HG03039 (cell line): ENCODE measurements at regions not wholly inside any gene's neighbourhood (a gene's known extent, or its start where the extent isn't known, plus 50 kb on each side); places are given as distances from the start of the nearest gene placed in this dataset.

ENCODE experiments used
- ATAC-seq: cut with Tn5 transposase; IDR thresholded peaks from one replicate; pipeline ENCODE4 v1.9.1; 2021; ENCODE audit warnings: mild to moderate bottlenecking, moderate library complexity; ENCODE audit not compliant: unreplicated experiment

DNA sequence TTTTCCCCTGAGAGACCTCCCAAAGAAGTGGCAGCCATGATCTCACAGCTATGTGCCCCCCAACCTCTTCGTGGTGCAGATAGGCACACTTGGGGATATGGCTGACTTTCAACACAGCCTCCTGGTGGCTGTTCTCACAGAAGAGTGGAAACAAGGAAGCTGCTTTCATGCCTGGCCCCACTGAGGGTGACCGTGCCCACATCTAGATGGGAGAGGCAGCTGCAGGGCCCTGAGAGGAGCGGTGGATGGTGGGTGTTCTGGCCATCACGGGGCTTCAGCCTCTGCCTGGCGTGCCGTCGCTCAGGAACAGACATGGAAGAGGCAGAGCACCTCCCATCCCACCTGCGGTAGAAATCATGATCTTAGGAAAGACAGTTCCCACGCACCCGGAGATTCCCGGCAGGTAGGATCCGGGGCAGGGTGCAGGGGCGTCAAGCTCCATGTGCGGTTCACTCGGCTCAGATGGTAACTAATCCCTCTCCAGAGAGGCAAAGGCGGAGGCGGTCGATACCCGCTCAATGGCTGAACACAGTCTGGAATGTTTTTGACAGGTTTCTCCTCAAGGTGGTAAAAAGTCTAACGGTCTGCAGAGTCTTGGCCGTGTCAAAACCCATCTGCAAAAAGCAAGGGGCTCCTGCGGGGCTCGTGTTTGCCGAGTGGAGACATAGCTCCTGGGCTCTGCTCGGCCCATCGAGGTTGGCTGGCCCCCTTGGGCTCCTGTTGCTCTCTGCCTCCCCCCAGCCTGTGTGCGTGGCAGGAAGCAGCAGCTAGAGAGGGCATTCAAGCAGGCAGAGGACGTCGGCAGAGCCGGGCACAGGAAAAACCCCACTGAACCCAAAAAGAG is 225.2 kb upstream of the RTL1 start:
- ATAC-seq = no peak

GRCh38 chr14:101129521-101130167 is 226.1 kb upstream of the RTL1 start:
- no peak for ATAC-seq

DNA sequence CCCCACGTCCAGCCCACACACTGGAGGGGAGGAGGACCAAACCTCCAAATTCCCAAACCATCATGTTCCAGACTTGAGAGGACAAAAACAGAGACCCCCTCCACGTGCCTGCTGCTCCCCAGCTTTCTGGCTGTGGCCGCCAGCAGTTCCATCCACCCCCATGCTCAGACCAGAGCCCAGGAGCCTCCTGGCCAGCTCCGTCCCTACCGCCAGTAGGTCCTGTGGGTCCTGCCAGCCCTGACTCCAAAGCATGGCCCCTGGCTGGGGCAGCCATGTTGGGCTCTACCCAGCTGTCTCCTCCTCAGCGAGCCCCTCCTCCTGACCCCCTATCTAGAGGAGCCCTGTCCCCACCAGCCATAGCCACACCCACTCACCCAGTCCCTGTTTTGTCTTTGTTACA is 227.3 kb upstream of the RTL1 start:
- no peak for ATAC-seq

DNA sequence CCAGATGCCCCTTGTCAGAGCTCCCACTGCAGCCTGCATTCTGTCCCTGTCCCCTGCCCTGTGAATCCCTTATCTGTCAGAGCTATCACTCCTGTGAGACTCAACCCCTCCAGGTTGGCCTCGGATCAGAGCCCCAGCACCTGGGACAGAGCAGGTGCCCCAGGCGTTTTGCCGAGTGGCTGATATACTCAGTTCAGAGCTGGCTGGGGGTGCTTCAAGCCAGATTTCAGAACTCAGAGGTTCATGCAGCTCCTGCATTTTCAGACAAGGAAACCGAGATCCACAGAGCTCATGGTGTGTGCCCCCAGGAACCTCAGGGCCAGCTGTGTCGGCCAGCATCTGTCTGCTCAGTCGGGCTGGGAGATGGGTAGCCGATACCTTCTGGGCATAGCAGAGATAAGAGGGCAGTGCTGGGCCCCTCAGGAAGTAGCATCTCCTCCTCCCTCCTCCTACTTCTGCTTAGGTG is 228.0 kb upstream of the RTL1 start:
- no peak for ATAC-seq

DNA sequence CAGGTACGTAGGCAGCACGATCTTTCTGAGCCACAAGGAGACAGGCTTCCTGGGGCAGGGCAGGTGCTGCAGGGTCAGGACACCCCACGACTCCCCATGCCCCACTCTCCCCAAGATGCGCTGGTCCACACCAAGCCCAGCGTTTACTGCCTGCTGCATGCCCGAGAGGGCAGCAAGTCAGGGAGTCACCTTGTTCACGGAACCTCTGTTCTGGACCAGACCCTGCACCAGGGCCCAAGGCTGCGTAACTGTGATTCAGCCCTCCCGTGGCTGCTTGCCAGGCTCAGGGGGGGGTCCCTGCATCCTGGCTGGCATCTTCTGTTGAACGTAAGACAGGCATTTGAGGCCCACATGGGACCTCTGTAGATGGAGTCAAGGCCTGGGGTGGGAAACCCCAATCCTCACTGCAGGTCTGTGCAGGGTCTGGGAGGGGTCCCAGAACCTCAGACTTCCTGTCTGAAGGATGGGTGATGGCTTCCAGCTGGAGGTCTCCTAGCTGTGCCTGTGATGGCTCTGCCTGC is 228.6 kb upstream of the RTL1 start:
- no peak for ATAC-seq

- no peak for ATAC-seq
Observed at GRCh38 chr14:101132588-101132987, 229.1 kb upstream of the RTL1 start.

GRCh38 chr14:101133068-101133467 is 229.5 kb upstream of the RTL1 start:
- no peak for ATAC-seq

GRCh38 chr14:101134161-101134631 is 230.7 kb upstream of the RTL1 start:
- ATAC-seq = no peak

DNA sequence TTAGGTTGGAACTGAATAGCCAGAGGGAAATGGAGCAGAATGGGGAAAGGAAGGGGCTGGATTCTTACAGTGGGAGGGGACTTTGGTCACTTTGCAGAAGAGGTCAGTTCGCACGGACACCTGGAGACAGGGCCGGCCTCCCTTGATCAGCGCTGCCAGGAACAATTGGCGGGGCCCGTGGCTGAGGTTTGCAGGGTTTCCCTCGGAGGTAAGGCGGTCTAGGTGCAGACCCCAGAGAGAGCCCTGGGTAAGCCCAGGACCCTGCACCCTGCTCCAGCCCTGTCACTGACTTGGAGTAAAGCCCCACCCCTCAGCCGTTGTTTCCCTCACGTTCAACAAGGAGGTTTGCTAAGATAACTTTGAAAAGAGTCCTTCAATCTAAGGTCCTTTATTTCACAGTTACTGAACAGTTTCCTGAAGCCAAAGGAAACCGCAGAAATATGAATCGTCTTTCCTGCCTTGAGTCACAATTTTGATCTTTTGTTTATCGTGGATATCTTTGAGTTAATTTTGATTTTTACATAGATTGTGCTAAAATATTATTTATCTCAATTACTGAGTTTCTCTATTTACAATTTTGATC is 231.4 kb upstream of the RTL1 start:
- ATAC-seq = no peak

DNA sequence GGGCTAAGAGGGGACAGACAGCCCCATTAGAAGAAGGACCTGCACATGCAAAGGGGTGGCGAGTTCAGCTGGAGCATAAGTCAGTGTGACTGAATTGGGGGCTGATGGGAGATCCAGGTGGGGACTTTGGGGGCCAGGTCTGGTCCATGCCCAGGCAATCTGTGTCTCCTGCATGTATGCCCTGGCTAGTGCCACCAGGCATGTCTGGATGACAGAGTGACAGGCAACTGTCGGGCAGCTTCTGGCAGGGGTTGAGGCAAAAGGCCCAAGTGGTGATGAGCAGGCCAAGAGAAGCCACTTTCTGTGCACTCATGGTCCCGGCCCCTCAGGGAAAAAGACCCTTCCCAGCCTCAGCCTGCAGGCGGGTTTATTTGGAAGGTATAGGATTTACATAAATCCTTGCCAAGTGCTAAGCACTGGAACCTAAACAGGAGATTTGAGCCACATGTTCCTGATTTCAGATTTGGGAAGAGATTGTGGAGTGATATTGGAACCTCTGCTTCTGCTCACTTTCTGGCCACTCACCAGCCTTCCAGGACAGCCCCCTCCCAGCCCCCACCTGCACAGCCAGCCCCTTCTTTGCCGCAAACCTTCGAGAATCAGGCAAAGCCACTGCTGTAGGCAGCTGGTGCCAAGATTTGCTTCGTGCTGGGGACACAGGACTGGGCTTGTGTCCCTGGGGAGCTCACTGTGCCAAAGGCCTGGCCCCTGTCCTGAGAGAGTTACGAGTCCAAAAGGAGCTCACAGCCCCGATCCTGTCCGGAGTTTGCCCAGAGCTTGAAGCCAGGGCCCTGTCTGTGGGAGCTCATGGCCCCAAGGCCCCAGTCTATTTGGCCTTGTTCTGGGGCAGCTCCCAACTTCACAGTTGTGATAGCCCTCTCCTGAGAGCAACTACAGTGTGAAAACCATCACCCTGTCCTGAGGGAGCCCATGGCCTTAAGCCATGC is 232.5 kb upstream of the RTL1 start:
- ATAC-seq = no peak

- no peak for ATAC-seq
Observed at GRCh38 chr14:101137234-101137633, 233.7 kb upstream of the RTL1 start.

GRCh38 chr14:101147848-101148247 is 244.3 kb upstream of the RTL1 start:
- ATAC-seq = no peak

DNA sequence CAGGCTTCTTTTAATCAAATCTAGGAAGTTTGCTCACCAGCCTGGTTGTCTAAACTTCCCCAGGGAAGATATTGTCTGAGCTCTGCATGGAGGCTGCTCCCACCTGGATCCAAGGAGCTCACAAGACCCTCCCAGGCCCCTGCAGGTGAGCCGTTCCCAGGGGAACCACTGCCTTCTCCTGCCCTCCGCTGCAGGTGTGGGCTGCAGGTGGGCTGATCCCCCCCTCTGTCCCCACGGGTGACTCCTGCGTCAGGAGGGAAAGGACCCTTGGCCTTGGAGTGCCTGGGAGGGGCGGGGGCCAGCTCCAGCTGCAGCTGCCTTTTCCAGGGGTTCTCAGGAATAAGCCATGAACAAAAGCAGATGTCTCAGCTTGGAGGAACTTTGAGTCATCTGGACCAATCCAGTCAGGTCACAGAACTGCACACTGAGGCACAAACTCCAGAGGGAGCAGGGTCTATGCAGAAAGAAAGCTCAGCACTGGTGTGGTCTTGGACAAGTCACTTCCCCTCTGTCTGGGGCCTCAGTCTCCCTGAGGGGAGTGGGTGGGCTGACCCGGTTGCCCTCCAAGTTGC is 246.6 kb upstream of the RTL1 start:
- ATAC-seq = no peak

DNA sequence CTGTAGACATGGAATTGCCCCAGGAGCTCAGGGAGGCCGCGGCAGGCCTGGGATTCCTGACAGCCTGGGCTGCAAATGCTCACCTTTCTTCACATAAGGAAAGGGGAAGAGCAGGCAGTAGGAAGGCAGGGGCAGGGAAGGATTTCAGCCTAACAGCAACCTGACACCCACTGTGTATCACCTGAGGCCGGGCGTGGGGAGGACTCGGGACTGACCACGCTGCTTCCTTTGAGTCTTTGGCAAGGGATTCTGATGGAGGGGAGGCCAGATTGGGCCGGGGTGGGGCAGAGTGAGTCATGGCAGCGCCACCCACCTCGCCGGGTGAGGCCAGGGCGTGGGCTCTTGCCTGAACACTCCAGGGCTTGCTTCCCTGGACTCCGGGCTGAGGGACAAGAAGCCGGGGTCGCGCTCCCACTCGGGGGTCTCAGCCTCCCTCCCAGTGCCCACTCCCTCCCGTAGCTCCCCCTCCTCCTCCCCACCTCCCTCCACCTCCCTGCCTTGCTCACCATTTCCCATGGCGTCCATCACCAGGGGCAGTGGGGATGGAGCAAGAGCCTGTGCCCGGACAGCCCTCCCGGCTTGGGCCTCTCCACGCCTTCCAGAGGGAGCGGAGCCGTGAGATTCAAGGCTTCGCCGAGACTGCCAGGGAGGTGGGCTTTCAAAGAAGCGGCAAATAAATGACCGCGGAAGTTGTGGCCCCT is 247.9 kb upstream of the RTL1 start:
- no peak for ATAC-seq

DNA sequence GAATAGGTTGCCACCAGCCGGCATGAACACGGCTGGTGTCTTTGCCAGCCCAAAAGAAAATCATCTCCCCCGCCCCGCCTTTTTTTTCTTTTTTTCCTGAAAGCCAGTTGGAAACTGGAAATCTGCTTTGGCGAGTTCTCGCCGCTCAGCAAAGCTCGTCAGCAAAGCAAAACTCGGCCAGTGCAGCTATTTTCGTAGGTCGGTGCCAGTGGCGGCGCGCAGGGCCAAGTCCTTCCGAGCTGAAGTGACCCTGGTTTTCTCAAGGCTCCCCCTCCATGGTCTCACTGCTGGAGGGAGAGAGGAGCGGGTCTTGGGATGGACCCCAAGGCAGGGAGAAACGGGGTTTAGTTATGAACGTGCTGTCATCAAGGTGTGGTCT is 248.4 kb upstream of the RTL1 start:
- ATAC-seq = no peak

GRCh38 chr14:101152855-101153254 is 249.3 kb upstream of the RTL1 start:
- no peak for ATAC-seq

DNA sequence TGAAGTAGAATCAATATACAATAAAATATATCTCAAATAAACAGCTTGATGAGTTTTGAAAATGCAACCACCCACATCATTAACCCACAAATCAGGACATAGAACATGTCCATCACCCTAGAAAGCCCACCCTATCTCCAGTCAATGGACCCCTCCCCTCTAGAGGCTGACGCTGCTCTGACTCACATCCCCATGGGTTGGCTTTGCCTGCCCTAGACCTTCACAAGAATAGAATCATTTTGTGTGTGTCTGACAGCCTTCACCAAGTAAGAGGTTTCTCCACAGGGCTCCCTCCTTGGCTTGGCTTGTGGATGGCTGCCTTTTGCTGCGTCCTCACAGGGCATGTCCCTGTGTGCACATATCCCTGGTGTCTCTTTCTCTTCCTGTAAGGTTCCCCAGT is 250.2 kb upstream of the RTL1 start:
- no peak for ATAC-seq

DNA sequence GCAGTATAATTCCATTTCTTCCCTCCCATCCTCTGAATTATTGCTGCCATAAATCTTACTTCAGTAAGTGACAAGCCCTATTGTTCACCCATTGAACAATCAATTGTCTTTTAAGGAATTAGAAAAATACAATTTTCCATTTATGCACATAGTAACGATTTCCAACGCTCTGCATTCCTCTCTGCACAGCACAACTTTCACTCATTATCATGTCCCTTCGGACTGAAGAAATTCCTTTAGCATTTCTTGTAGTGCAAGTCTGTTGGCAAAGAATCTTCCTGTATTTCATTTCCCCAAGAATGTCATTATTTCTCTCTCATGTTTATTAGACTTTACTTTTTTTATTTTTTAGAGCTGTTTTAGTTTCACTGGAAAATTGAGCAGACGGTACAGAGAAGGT is 252.1 kb upstream of the RTL1 start:
- ATAC-seq = no peak

DNA sequence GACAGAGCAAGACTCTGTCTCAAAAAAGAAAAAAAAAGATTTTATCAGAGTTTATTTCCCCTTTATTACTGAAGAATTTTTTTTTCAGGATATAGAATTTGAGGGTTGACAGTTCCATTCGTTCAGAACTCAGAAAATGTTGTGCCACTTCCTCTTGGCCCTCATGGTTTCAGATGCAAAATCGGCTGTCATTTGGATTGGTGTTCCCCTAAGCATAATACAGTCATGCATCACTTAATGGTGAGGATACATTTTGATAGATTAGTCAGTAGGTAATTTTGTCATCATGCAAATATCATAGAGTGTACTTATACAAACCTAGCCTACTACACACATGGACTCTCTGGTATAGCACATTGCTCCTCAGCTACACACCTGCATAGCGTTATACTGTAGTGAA is 263.9 kb upstream of the RTL1 start:
- ATAC-seq = no peak

DNA sequence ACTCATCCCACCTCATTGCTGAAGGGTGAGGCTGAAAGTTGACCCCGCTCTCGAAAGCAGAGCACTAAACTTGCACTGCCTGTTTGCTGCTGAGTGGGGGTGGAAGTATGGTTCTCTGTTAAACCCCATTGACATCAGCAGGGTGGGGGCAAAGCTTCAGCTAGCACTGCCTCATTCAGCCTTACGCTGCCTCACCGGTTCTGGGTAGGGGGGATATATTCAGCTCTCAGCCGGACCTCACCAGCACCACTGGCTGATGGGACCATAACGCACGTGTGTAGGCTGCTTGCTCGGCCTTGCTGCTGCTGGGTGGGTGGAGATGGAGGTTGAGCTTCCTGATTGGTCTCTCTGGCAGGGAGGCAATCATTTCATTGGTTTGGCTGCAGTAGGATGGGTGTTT is 265.7 kb upstream of the RTL1 start:
- ATAC-seq = no peak
